GM19438 (cell line): ENCODE measurements at regions not wholly inside any gene's neighbourhood (a gene's known extent, or its start where the extent isn't known, plus 50 kb on each side); places are given as distances from the start of the nearest gene placed in this dataset.

ENCODE experiments used
- ATAC-seq: cut with Tn5 transposase; IDR thresholded peaks from one replicate; pipeline ENCODE4 v1.9.1; 2021; ENCODE audit warnings: low read depth; ENCODE audit not compliant: unreplicated experiment

DNA sequence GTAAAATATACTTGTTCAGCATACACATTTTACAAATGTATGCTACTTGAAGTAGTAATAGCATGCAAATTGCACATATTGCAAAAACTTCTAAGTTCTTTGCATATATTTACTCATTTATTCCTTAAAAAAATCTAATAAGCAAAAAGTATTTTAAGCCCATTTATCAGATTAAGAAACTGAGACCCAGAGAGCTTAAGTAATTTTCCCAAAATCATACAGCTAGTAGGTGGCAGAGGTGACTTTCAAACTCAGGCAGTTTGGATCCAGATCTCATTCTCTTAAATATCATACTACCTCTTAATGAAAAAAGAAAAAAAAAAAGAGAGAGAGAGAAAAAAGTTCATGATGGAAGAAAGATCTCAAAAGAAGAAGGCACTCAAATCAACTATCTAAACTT, 157.9 kb downstream of the RPS12 start:
- no peak for ATAC-seq

DNA sequence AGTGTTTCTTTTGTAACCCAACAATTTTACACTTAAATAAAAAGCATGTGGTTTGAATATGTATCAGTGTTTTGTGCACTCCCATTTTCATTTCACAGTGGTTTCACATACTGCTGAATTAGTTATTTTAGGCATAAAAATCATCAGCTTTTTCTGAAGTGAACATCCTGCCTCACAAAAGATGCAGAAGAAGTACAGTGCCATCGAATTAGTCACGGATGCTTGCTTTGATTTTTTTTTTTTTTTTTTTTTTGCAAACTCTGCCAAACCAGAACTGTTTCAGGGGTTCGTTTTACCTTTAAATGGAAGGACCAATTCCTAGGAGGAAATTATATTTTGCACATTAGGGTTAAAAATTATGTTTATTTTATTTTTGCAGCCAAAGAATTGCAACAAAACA, 158.6 kb downstream of the RPS12 start:
- no peak for ATAC-seq

- ATAC-seq, result no peak
Measured at GRCh38 chr6:132973514-132973993, 159.2 kb downstream of the RPS12 start.

- ATAC-seq, result no peak
Measured at GRCh38 chr6:132974122-132974521, 159.8 kb downstream of the RPS12 start.

- ATAC-seq, result no peak
Measured at GRCh38 chr6:132977413-132977812, 163.0 kb downstream of the RPS12 start.

GRCh38 chr6:132978685-132979084, 164.3 kb downstream of the RPS12 start:
- ATAC-seq, result no peak

DNA sequence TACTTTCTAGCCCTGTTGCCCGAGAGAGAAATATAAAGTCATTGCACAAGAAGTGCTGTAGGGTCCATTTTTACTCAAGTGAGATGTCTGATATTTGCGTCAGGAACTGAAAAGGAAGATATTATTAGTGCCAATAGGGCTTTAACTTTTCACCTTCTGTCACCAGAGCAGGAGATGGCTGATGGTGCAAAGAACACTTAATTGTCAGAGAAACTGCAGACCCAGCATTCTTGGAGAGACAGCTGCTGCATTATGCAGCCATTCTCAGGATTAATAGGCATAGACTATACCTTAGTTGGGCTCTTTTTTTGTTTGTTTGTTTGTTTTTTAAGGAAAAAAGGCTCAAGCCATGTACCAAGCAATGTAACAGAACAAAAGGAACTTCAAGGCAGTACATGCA, 179.4 kb downstream of the RPS12 start:
- no peak for ATAC-seq

DNA sequence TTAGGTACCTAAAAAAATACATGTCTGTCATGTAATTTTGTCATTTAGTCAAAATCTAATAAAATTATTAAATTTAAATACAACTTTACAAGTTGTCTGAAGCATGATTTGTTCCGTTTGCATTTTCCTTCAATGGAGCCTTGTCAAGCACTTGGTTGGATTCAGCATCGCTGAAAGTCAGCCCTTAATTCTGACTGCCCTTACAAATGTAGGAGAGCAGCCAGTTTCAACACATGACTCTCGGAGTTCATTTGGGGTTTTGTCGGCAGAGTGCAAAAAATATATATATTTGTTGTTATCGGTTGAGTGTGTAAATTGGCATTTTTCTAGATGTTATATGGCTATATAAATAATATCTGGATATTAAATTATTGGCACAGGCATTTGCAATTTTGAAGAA, 180.6 kb downstream of the RPS12 start:
- ATAC-seq, result no peak

DNA sequence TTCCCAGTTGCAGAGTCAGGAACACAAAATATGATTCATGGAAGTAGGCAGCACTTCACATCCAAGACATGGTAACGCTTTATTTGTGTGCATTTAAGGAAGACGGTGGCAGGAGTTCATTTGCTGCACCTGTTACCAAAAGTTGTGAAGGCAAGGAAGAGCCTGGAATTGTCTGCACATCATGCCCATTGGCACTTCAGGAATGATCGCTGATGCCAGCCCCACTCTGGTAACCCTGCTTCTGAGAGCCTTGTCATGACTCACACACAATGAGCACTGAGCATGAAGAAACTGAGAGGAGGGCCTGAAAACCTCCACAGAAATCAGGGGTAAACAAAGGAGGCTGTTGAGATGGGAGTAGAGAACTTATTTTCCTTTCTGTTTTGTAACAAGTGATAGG, 181.1 kb downstream of the RPS12 start:
- ATAC-seq, result no peak

DNA sequence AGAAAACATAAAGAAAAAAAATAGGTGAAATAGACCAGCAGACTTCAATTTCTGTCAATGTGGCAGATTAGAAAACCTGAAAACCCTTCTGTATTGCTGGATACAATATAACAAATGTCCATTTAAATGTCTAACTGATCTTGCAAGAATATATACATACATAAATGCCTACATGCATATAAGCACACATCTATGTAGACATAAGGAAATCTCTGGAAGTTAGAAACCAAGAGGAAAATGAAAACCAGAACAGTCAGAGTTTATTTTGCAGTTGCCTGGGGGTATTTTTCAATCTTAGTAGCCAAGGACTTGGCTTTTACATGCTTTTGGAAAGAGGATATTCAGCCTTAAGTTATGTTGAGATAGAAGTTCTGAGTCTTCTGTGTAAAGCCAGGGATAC, 184.0 kb downstream of the RPS12 start:
- ATAC-seq, result no peak

GRCh38 chr6:133001040-133001565, 186.7 kb downstream of the RPS12 start:
- no peak for ATAC-seq

DNA sequence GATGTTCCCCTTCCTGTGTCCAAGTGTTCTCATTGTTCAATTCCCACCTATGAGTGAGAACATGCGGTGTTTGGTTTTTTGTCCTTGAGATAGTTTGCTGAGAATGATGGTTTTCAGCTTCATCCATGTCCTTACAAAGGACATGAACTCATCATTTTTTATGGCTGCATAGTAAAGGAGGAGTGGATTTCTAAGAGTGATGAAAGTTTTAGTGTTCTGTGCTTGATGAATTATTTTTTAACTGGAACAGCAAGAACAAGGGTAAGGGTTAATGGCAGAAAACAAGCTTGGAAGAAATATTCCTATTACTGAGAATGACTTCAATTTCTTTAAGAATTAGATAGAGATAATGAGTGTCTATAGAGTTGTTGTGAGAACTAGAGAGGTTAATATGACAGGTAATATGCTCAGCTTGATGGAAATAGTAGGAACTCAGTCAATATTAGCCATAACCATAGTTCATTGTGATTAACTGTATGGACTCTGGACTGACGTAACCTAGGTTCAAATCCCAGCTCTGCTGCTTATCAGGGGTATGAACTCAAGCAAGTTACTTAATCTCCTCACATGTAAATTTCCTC, 190.0 kb downstream of the RPS12 start:
- ATAC-seq, result no peak

- ATAC-seq, result no peak
Measured at GRCh38 chr6:133012774-133013173, 198.4 kb downstream of the RPS12 start.

GRCh38 chr6:133016631-133017030, 202.3 kb downstream of the RPS12 start:
- ATAC-seq, result no peak

DNA sequence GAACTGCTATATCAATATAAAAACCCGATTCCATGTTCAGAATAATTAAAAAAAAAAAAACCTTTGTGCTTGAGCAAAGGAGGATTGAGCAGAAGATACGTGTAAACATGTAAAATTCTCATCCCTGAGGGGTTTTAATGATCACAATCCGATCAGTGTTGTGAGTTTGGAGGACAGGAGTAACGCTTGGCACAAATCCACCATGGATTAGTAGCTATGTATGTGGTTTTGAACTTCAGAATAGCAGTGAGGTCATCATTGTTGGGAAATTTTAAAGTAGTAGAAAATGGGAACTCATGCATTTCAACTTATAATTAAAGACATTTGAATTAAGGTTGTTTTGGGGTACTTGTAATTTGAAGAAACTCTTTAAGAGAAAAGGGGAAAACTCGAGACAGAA, 203.2 kb downstream of the RPS12 start:
- ATAC-seq, result no peak

DNA sequence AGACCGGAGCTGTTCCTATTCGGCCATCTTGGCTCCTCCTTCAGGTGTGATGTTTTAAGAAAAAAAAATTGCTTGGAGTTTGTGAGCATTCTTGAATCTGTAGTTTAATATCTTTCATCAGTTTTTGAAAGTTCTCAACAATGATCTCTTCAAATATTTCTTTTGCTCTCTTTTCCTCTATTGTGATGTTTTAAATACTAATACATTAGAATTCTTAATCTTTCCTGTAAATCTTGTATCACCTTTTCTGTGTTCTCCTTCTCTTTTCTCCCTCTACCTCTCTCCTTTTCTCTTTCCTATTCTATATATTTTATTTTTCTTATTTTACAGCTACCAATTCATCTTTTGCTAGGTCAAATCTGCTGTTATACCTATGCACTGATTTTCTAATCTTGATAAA, 212.3 kb downstream of the RPS12 start:
- no peak for ATAC-seq

DNA sequence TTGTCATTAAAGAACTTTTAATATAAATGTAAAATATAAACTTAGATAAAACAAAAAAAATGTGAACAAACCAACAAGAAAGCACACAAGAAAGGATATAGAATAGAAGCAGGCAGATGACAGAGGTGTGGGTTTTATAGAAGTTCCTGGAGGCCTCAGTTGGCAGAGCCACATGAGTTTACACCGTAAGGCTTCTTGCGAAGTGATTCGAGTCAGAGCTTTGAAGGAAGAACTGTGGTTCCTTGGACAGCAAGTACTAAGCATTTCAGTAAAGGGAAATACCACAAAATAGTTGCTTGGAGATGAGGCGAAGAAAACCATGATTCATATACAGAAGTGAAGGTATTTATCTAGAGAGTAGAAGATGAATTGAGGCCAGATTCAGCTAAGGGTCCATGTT, 207.9 kb upstream of the EYA4 start:
- no peak for ATAC-seq

DNA sequence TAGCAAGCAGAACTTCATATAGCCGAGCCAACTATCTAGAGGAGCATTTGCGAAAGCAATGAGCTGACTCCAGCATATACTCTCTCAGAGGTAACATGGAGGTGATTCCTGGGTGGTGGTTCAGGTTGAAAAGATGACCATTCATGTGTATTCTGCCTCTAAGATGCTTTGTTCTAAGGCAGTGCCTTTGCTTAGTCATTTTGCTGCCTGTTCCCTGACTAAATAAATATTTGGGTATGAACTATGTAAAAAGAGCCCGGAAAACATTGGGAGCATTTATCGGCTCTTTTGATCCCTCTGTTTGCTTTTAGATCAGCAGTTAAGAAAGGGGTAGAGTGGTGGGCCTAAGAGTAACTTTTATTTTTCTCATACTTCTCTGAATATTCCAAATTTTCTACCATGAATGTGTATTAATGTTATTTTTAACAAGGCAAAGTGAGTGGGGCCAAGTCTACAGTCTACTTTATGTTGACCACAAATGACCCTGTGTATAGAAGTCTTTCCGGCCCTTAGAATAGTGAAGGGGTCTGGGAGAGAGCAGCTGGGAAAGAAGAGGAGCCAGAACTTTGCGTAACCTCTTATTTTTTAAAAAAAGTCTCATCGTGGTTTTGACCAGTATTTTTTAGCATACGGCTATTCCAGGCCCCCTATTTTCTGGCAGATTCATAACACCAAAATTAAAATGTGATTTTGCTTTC, 206.5 kb upstream of the EYA4 start:
- ATAC-seq, result no peak

DNA sequence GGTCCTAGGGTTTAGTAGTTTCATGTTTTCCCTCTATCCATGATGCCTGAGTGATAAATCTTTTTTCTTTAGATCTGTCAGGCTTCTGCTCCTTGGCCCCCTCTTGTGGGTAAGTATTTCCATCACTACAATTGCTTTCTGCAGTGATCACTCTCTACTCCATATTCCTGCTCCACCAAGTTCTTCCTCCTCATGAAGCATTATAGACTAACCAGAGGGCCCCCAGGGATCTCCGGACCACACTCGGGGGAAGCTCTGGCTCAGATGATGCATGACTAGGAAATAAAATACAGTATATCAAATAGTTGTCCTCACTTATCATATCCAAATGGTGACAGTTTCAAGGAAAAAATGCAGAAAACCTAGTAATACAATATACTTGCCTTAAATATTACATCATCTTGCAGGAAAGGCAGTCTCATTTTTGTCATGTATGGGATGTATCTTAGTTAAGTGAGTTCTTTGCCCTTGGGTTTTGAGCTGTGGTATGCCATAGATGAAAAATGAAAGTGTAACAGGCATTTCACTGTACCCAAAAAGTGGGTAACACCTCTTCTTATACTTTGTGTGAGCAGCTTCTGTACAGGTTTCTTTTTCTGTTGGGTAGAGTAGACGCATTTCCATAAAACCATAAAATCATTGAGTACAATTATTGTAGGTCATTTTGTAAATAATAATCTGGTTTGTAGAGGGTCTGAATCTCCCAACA, 200.9 kb upstream of the EYA4 start:
- no peak for ATAC-seq

- ATAC-seq, result no peak
Measured at GRCh38 chr6:133040803-133041419, 200.2 kb upstream of the EYA4 start.

GRCh38 chr6:133042550-133043120, 198.5 kb upstream of the EYA4 start:
- ATAC-seq, result no peak
